A549 (cell line): ENCODE measurements at regions not wholly inside any gene's neighbourhood (a gene's known extent, or its start where the extent isn't known, plus 50 kb on each side); places are given as distances from the start of the nearest gene placed in this dataset.

ENCODE experiments used
- ATAC-seq, 2 experiments: fragments of 200-7000 bp in 1 of 2; fragments of >200 bp in 1 of 2; cut with Nextera tagmentation in 1 of 2; cut with Tn5 transposase in 1 of 2; 3 replicates each; pipeline versions ENCODE4 v1.8.0 to v1.9.1; 2018 to 2020; ENCODE audit warnings: mild to moderate bottlenecking in 1 of 2, moderate library complexity in 1 of 2
- CTCF ChIA-PET: fragments of 300-600 bp; sonication (Branson Sonifier 250); formaldehyde crosslinking; extraction: SDS; loops from one replicate; lab custom pipeline; 2021; ENCODE audit warnings: antibody characterized with exemption, inconsistent platforms; lab: Yijun Ruan, JAX
- POLR2A ChIA-PET: fragments of 350-600 bp; formaldehyde crosslinking; extraction: SDS; loops from one replicate; lab custom pipeline; 2021; ENCODE audit warnings: antibody characterized with exemption, inconsistent platforms; lab: Yijun Ruan, JAX
- DNase-seq, 2 experiments: peaks; one replicate each; pipeline versions ENCODE4 v3.0.0 to v3.0.0-alpha.2; 2011 to 2016; ENCODE audit warnings: low read depth in 1 of 2, low spot score in 1 of 2
- FAIRE-seq: peaks from 2 replicates; lab custom pipeline; 2011; peaks lifted over from hg19 to GRCh38; lab: Jason Lieb, UNC
- H3K27ac ChIP-seq, 2 experiments: fragments of >200 bp; sonication (Bioruptor Twin); formaldehyde crosslinking; 3 replicates each; pipeline ENCODE4 v1.5.1; 2016 to 2017
- H3K4me1 ChIP-seq: fragments of >200 bp; sonication (Bioruptor Twin); formaldehyde crosslinking; 3 replicates; pipeline ENCODE4 v1.6.1; 2016
- H3K4me2 ChIP-seq: fragments of >200 bp; sonication (Bioruptor Twin); formaldehyde crosslinking; 3 replicates; pipeline ENCODE4 v1.6.1; 2016
- H3K4me3 ChIP-seq: fragments of >200 bp; sonication (Bioruptor Twin); formaldehyde crosslinking; 3 replicates; pipeline ENCODE4 v1.5.1; 2016
- H3K9me3 ChIP-seq: fragments of >200 bp; sonication (Bioruptor Twin); formaldehyde crosslinking; 3 replicates; pipeline ENCODE4 v1.6.1; 2016
- BHLHE40 ChIP-seq: IDR thresholded peaks from 2 replicates; pipeline ENCODE4 v1.6.1; 2012; ENCODE audit warnings: low read depth, low read length, inconsistent platforms
- CBX2 ChIP-seq: fragments of 200-600 bp; sonication (generic); IDR thresholded peaks from 2 replicates; pipeline ENCODE4 v1.6.1; 2016; ENCODE audit warnings: low read depth, mild to moderate bottlenecking, borderline replicate concordance
- CBX8 ChIP-seq: fragments of 200-600 bp; sonication (generic); IDR thresholded peaks from 2 replicates; pipeline ENCODE4 v1.6.1; 2016
- CHD4 ChIP-seq: fragments of 200-600 bp; sonication (generic); IDR thresholded peaks from 2 replicates; pipeline ENCODE4 v1.6.1; 2016; ENCODE audit warnings: antibody characterized with exemption, mild to moderate bottlenecking, borderline replicate concordance
- CTCF ChIP-seq: fragments of >200 bp; sonication (Bioruptor Twin); formaldehyde crosslinking; IDR thresholded peaks from 3 replicates; pipeline ENCODE4 v1.5.1; 2016
- EHF ChIP-seq: fragments of 250-450 bp; sonication (Bioruptor Pico); IDR thresholded peaks from 2 replicates; pipeline ENCODE4 v1.5.0; 2020; ENCODE audit warnings: mild to moderate bottlenecking
- EHMT2 ChIP-seq: fragments of 200-600 bp; sonication (generic); IDR thresholded peaks from 2 replicates; pipeline ENCODE4 v1.6.1; 2016; ENCODE audit warnings: antibody characterized with exemption, low read depth, mild to moderate bottlenecking, moderate library complexity
- ELK1 ChIP-seq: fragments of 150-350 bp; IDR thresholded peaks from 2 replicates; pipeline ENCODE4 v1.6.1; 2014; ENCODE audit warnings: low read depth, mild to moderate bottlenecking, low read length
- EP300 ChIP-seq, 2 experiments: fragments of >200 bp; sonication (Bioruptor Twin); formaldehyde crosslinking; IDR thresholded peaks; 2 replicates in 1 of 2; 3 replicates in 1 of 2; pipeline ENCODE4 v1.6.1; 2016 to 2017
- HEYL ChIP-seq: fragments of 250-450 bp; sonication (Bioruptor Pico); IDR thresholded peaks from 2 replicates; pipeline ENCODE4 v1.8.0; 2021; ENCODE audit warnings: mild to moderate bottlenecking, moderate library complexity
- HOXB13 ChIP-seq: fragments of 250-450 bp; sonication (Bioruptor Pico); IDR thresholded peaks from 2 replicates; pipeline ENCODE4 v1.5.0; 2020; ENCODE audit warnings: low read depth, mild to moderate bottlenecking, moderate library complexity
- HOXB5 ChIP-seq: fragments of 250-450 bp; sonication (Bioruptor Pico); IDR thresholded peaks from 2 replicates; pipeline ENCODE4 v1.5.0; 2020; ENCODE audit warnings: mild to moderate bottlenecking, moderate library complexity
- KDM1A ChIP-seq: fragments of 200-600 bp; sonication (generic); IDR thresholded peaks from 2 replicates; pipeline ENCODE4 v1.6.1; 2016; ENCODE audit warnings: low read depth, mild to moderate bottlenecking
- NPAS2 ChIP-seq: fragments of 250-450 bp; sonication (Bioruptor Pico); IDR thresholded peaks from 2 replicates; pipeline ENCODE4 v1.8.0; 2022; ENCODE audit warnings: mild to moderate bottlenecking, moderate library complexity, borderline replicate concordance
- PHF8 ChIP-seq: fragments of 200-600 bp; sonication (generic); IDR thresholded peaks from 2 replicates; pipeline ENCODE4 v1.6.1; 2016; ENCODE audit warnings: low read depth, mild to moderate bottlenecking, antibody characterized with exemption, moderate library complexity, borderline replicate concordance
- POLR2A ChIP-seq: IDR thresholded peaks from 2 replicates; pipeline ENCODE4 v1.6.1; 2012; ENCODE audit warnings: mild to moderate bottlenecking, low read length
- POLR2AphosphoS2 ChIP-seq: conservative IDR thresholded peaks from 2 replicates; pipeline ENCODE4 v1.6.1; 2012; ENCODE audit warnings: low read length, improper control_type of control experiment, inconsistent platforms
- RAD21 ChIP-seq, 2 experiments: fragments of >200 bp in 1 of 2; sonication (Bioruptor Twin) in 1 of 2; formaldehyde crosslinking in 1 of 2; IDR thresholded peaks in 1 of 2; conservative IDR thresholded peaks in 1 of 2; 2 replicates in 1 of 2; 3 replicates in 1 of 2; pipeline ENCODE4 v1.6.1; 2012 to 2018; ENCODE audit warnings: inconsistent platforms in 1 of 2
- RARB ChIP-seq: fragments of 250-450 bp; sonication (Bioruptor Pico); IDR thresholded peaks from 2 replicates; pipeline ENCODE4 v1.8.0; 2021; ENCODE audit warnings: mild to moderate bottlenecking, moderate library complexity
- RCOR1 ChIP-seq: fragments of 150-350 bp; IDR thresholded peaks from 2 replicates; pipeline ENCODE4 v1.6.1; 2014; ENCODE audit warnings: antibody characterized with exemption, low read length, low read depth
- TP53 ChIP-seq: fragments of 250-450 bp; sonication (Bioruptor Pico); IDR thresholded peaks from 2 replicates; pipeline ENCODE4 v1.5.0; 2021; ENCODE audit warnings: mild to moderate bottlenecking, moderate library complexity
- ZNF302 ChIP-seq: fragments of 250-450 bp; sonication (Bioruptor Pico); IDR thresholded peaks from 2 replicates; pipeline ENCODE4 v1.9.0; 2021; ENCODE audit warnings: inconsistent platforms, mild to moderate bottlenecking, moderate library complexity
- WGBS: methylation state at CpG from one replicate; pipeline ENCODE4 v1.1.6; 2017; ENCODE audit errors: missing lambda C conversion rate; 5-methylcytosine and 5-hydroxymethylcytosine counted together
- TF ChIP-seq, protein P1 (sequence below): fragments of 450-650 bp; IDR thresholded peaks from 2 replicates; pipeline ENCODE4 v1.6.1; 2014; ENCODE audit warnings: antibody characterized with exemption
- TF ChIP-seq, protein P2 (sequence below): fragments of 250-450 bp; sonication (Bioruptor Pico); IDR thresholded peaks from 2 replicates; pipeline ENCODE4 v1.5.0; 2021; ENCODE audit warnings: mild to moderate bottlenecking, moderate library complexity, borderline replicate concordance
- TF ChIP-seq, protein P3 (sequence below): IDR thresholded peaks from 2 replicates; pipeline ENCODE4 v1.6.1; 2012

GRCh38 chr9:80385246-80385645, 813.5 kb downstream of the TLE4 start:
- no peak overlapping the region for H3K4me3 ChIP-seq
- DNase-seq: no peak
- no peak for FAIRE-seq
- ChIA-PET POLR2A (no interaction called here), CTCF (no interaction called here)
- ATAC-seq: no peak
- H3K4me2 ChIP-seq: no peak overlapping the region
- TF ChIP-seq HOXB5 (CRISPR knock-in tag) (no peak), BHLHE40 (no peak), HOXB13 (CRISPR knock-in tag) (no peak), RAD21 (conservative IDR thresholded peaks at IDR 0.05 in 1 of 2, IDR thresholded peaks at IDR 0.05 in 1 of 2) (no peak), RARB (CRISPR knock-in tag) (no peak), PHF8 (no peak), KDM1A (no peak), ZNF302 (CRISPR knock-in tag) (no peak), CTCF (no peak), TP53 (CRISPR knock-in tag) (no peak), EHMT2 (no peak), POLR2AphosphoS2 (no peak), ELK1 (no peak)
- TF ChIP-seq, protein P1, sequence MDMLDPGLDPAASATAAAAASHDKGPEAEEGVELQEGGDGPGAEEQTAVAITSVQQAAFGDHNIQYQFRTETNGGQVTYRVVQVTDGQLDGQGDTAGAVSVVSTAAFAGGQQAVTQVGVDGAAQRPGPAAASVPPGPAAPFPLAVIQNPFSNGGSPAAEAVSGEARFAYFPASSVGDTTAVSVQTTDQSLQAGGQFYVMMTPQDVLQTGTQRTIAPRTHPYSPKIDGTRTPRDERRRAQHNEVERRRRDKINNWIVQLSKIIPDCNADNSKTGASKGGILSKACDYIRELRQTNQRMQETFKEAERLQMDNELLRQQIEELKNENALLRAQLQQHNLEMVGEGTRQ: no peak
- 31% methylated on average over 3 of the region's 3 CpGs for WGBS
- H3K27ac ChIP-seq: no peak overlapping the region
- H3K4me1 ChIP-seq: no peaks in the 10 kb centered on the region
- H3K9me3 ChIP-seq: no peaks in the 10 kb centered on the region

DNA sequence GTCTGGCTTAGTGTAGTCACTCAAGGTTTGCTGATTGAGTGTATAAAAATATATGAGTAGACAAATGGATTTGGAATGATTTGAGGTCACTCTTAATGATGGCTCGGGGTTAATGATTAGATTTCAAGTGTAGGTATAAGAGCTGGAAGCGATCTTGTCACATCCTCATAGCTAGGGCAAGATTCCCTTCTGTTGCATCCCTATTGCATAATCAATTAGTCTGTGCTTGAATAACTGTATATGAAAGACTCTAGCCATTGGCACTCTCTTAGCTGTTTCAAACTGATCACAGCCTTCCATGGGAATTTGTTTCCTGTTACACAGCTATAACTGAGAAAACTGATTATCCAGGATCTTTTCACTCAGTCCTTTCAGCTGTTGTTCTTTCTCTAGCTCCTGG, 811.6 kb downstream of the TLE4 start:
- ChIA-PET CTCF (interaction anchor here (1.0 kb wide), 1 partner anchor 23 kb away, joined by 3 read pairs; no protein-coding TSS in a partner anchor), POLR2A (no interaction called here)
- no peak overlapping the region for H3K4me2 ChIP-seq
- no peaks in the 10 kb centered on the region for H3K9me3 ChIP-seq
- FAIRE-seq (no peak), ATAC-seq (no peak), DNase-seq (no peak)
- no peak overlapping the region for H3K4me3 ChIP-seq
- H3K27ac ChIP-seq: no peak overlapping the region
- no peak for TF ChIP-seq RCOR1
- no peak for TF ChIP-seq CBX8
- TF ChIP-seq HOXB13 (CRISPR knock-in tag): no peak
- no peak for TF ChIP-seq EP300 (IDR thresholded peaks at IDR 0.05)
- TF ChIP-seq CBX2: no peak
- no peak for TF ChIP-seq EHF
- TF ChIP-seq, protein P2, sequence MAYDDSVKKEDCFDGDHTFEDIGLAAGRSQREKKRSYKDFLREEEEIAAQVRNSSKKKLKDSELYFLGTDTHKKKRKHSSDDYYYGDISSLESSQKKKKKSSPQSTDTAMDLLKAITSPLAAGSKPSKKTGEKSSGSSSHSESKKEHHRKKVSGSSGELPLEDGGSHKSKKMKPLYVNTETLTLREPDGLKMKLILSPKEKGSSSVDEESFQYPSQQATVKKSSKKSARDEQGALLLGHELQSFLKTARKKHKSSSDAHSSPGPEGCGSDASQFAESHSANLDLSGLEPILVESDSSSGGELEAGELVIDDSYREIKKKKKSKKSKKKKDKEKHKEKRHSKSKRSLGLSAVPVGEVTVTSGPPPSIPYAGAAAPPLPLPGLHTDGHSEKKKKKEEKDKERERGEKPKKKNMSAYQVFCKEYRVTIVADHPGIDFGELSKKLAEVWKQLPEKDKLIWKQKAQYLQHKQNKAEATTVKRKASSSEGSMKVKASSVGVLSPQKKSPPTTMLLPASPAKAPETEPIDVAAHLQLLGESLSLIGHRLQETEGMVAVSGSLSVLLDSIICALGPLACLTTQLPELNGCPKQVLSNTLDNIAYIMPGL (CRISPR knock-in tag): no peak
- no peak for TF ChIP-seq CHD4
- no peak for TF ChIP-seq POLR2A
- TF ChIP-seq ELK1: no peak
- TF ChIP-seq, protein P3, sequence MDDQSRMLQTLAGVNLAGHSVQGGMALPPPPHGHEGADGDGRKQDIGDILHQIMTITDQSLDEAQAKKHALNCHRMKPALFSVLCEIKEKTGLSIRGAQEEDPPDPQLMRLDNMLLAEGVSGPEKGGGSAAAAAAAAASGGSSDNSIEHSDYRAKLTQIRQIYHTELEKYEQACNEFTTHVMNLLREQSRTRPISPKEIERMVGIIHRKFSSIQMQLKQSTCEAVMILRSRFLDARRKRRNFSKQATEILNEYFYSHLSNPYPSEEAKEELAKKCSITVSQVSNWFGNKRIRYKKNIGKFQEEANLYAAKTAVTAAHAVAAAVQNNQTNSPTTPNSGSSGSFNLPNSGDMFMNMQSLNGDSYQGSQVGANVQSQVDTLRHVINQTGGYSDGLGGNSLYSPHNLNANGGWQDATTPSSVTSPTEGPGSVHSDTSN: no peak
- TF ChIP-seq HEYL: no peak
- TF ChIP-seq NPAS2 (CRISPR knock-in tag): no peak
- no peaks in the 10 kb centered on the region for H3K4me1 ChIP-seq
- 4% methylated on average over 2 of the region's 2 CpGs for WGBS
